Panc1 (cell line): ENCODE measurements at regions not wholly inside any gene's neighbourhood (a gene's known extent, or its start where the extent isn't known, plus 50 kb on each side); places are given as distances from the start of the nearest gene placed in this dataset.

Experiments used
- ATAC-seq: fragments of 200-7000 bp; cut with Tn5 transposase; 2 replicates; pipeline ENCODE4 v1.9.1; 2020; ENCODE audit warnings: mild to moderate bottlenecking, moderate library complexity
- BruUV-seq: library from RNA; stranded (reverse); fragments of 400-500 nt; replicated peaks from 2 replicates; lab custom pipeline; 2021; lab: Mats Ljungman, UMichigan
- CTCF ChIA-PET: fragments of 300-600 bp; sonication (Branson Sonifier 250); formaldehyde crosslinking; loops from one replicate; lab custom pipeline; 2022; ENCODE audit warnings: antibody characterized with exemption; lab: Charles Lee
- POLR2A ChIA-PET: fragments of 300-600 bp; sonication (Branson Sonifier 250); formaldehyde crosslinking; loops from one replicate; lab custom pipeline; 2022; ENCODE audit warnings: antibody characterized with exemption; lab: Charles Lee
- DNase-seq: peaks from one replicate; pipeline ENCODE4 v3.0.0-alpha.2; 2010; ENCODE audit warnings: low read depth, low spot score
- H3K27ac ChIP-seq: 2 replicates; pipeline ENCODE4 v1.5.1; 2011; ENCODE audit warnings: mild to moderate bottlenecking, low read length, inconsistent platforms
- H3K27me3 ChIP-seq: fragments of 200-500 bp; sonication (Bioruptor generic); 2 replicates; pipeline ENCODE4 v1.6.0; 2014; ENCODE audit warnings: low read length, inconsistent platforms; ENCODE audit not compliant: control insufficient read depth, insufficient read depth
- H3K36me3 ChIP-seq: fragments of 200-500 bp; sonication (Bioruptor generic); 2 replicates; pipeline ENCODE4 v1.5.1; 2014; ENCODE audit warnings: inconsistent platforms, mild to moderate bottlenecking, low read length, moderate library complexity; ENCODE audit not compliant: control insufficient read depth, insufficient read depth
- H3K4me1 ChIP-seq: 2 replicates; pipeline ENCODE4 v1.5.1; 2011; ENCODE audit warnings: inconsistent platforms, mild to moderate bottlenecking, low read length, moderate library complexity; ENCODE audit not compliant: control insufficient read depth, insufficient read depth
- H3K4me3 ChIP-seq, 2 experiments: 2 replicates each; pipeline ENCODE4 v1.5.1; 2011 to 2012; ENCODE audit warnings: low read depth in 2 of 2, low read length in 2 of 2, mild to moderate bottlenecking in 2 of 2, inconsistent platforms in 1 of 2, moderate library complexity in 1 of 2
- H3K9me3 ChIP-seq: fragments of 200-500 bp; sonication (Bioruptor generic); 2 replicates; pipeline ENCODE4 v1.5.1; 2014; ENCODE audit warnings: low read depth, mild to moderate bottlenecking, inconsistent platforms, low read length, moderate library complexity; ENCODE audit not compliant: control insufficient read depth, insufficient read depth
- CTCF ChIP-seq: fragments of 450-650 bp; IDR thresholded peaks from 2 replicates; pipeline ENCODE4 v1.5.1; 2017; ENCODE audit warnings: mild to moderate bottlenecking
- POLR2AphosphoS5 ChIP-seq: IDR thresholded peaks from 2 replicates; pipeline ENCODE4 v1.6.1; 2012; ENCODE audit warnings: mild to moderate bottlenecking, low read depth, low read length, moderate library complexity
- REST ChIP-seq, 2 experiments: IDR thresholded peaks; 2 replicates each; pipeline ENCODE4 v1.6.1; 2011 to 2012; ENCODE audit warnings: low read depth in 2 of 2, control low read depth in 1 of 2, low read length in 1 of 2, mild to moderate bottlenecking in 1 of 2, moderate library complexity in 1 of 2; ENCODE audit not compliant: insufficient read depth in 1 of 2
- SIN3A ChIP-seq: IDR thresholded peaks from 2 replicates; pipeline ENCODE4 v1.6.1; 2012; ENCODE audit warnings: low read depth, mild to moderate bottlenecking, low read length, moderate library complexity, borderline replicate concordance; ENCODE audit not compliant: insufficient read depth
- TCF7L2 ChIP-seq: IDR thresholded peaks from 2 replicates; pipeline ENCODE4 v1.6.1; 2011; ENCODE audit warnings: mild to moderate bottlenecking, low read depth, low read length, inconsistent platforms
- in situ Hi-C: cut with HindIII; loops from 2 replicates; pipeline ENCODE4 v1.10.0; 2016; ENCODE audit warnings: low sequenced_read_pairs, low pct_unique_long_range_greater_than_20kb
- intact Hi-C: fragments of 100-400 bp; cut with micrococcal nuclease; formaldehyde crosslinking; loops from one replicate; pipeline ENCODE4 v1.10.0; 2022; ENCODE audit not compliant: unreplicated experiment

- Histone ChIP-seq H3K4me3 (no peak overlapping the region), H3K9me3 (no peaks in the 10 kb centered on the region), H3K27ac (no peak overlapping the region), H3K36me3 (no peaks in the 10 kb centered on the region), H3K27me3 (no peaks in the 10 kb centered on the region), H3K4me1 (no peaks in the 10 kb centered on the region)
- POLR2A ChIA-PET = no interaction called here
- BruUV-seq = no TSS peak
- intact Hi-C loops (no loop called here), in situ Hi-C loops (no loop called here)
- ATAC-seq (no peak), DNase-seq (no peak)
- TF ChIP-seq REST (IDR thresholded peaks at IDR 0.05; ENCODE audit: insufficient read depth in 1 of 2, low read depth in 2 of 2, low read length in 1 of 2) = no peak
- TF ChIP-seq CTCF = no peak
- CTCF ChIA-PET = no interaction called here
Measured at GRCh38 chr4:132059227-132059626, 1089.9 kb upstream of the PCDH10 start.

GRCh38 chr4:132062611-132063239 lies 1086.4 kb upstream of the PCDH10 start:
- Histone ChIP-seq H3K9me3 (no peaks in the 10 kb centered on the region), H3K36me3 (no peaks in the 10 kb centered on the region), H3K27me3 (no peaks in the 10 kb centered on the region), H3K4me3 (no peak overlapping the region), H3K27ac (no peak overlapping the region), H3K4me1 (no peaks in the 10 kb centered on the region)
- intact Hi-C loops = no loop called here
- ChIA-PET CTCF (no interaction called here), POLR2A (no interaction called here)
- ATAC-seq = no peak
- TF ChIP-seq SIN3A (no peak), TCF7L2 (no peak), CTCF (no peak)
- in situ Hi-C loops = no loop called here
- DNase-seq = no peak
- no TSS peak for BruUV-seq

GRCh38 chr4:132063829-132064228 lies 1085.3 kb upstream of the PCDH10 start:
- H3K27ac ChIP-seq = no peak overlapping the region
- ChIA-PET CTCF (no interaction called here), POLR2A (no interaction called here)
- intact Hi-C loops = no loop called here
- no peak overlapping the region for H3K4me3 ChIP-seq
- no peak for ATAC-seq
- no peaks in the 10 kb centered on the region for H3K36me3 ChIP-seq
- no peaks in the 10 kb centered on the region for H3K27me3 ChIP-seq
- H3K4me1 ChIP-seq = no peaks in the 10 kb centered on the region
- no TSS peak for BruUV-seq
- in situ Hi-C loops = no loop called here
- H3K9me3 ChIP-seq = no peaks in the 10 kb centered on the region
- TF ChIP-seq REST (IDR thresholded peaks at IDR 0.05; ENCODE audit: insufficient read depth in 1 of 2, low read depth in 2 of 2, low read length in 1 of 2) (no peak), CTCF (no peak), SIN3A (no peak), TCF7L2 (no peak), POLR2AphosphoS5 (no peak)
- DNase-seq = no peak
